Activated CD4-positive, alpha-beta memory T cell treated with anti-CD3 and anti-CD28 coated beads for 36 hours (primary cell): ENCODE measurements at regions not wholly inside any gene's neighbourhood (a gene's known extent, or its start where the extent isn't known, plus 50 kb on each side); places are given as distances from the start of the nearest gene placed in this dataset.
A peak's percentile ranks its signal among the peaks of the same experiment; 100 is the strongest.

Experiments used
- CTCF ChIA-PET: fragments of 350-600 bp; sonication (Branson Sonifier 250); formaldehyde crosslinking; loops from one replicate; lab custom pipeline; 2021; ENCODE audit warnings: antibody characterized with exemption, inconsistent platforms; lab: Charles Lee
- POLR2A ChIA-PET: fragments of 350-600 bp; sonication (Branson Sonifier 250); formaldehyde crosslinking; loops from one replicate; lab custom pipeline; 2021; ENCODE audit warnings: antibody characterized with exemption; lab: Charles Lee
- DNase-seq: peaks from one replicate; pipeline ENCODE4 v3.0.0-alpha.2; 2020
- H3K27ac Mint-ChIP-seq: one replicate; pipeline ENCODE4 v1.8.0; 2021; ENCODE audit warnings: mixed read lengths
- H3K27me3 Mint-ChIP-seq: one replicate; pipeline ENCODE4 v1.8.0; 2021; ENCODE audit warnings: mixed read lengths
- H3K36me3 Mint-ChIP-seq: one replicate; pipeline ENCODE4 v1.8.0; 2021; ENCODE audit warnings: mixed read lengths
- H3K4me1 Mint-ChIP-seq: one replicate; pipeline ENCODE4 v1.8.0; 2021; ENCODE audit warnings: low read depth, mixed read lengths
- H3K4me3 Mint-ChIP-seq: one replicate; pipeline ENCODE4 v1.8.0; 2021; ENCODE audit warnings: mild to moderate bottlenecking, mixed read lengths
- H3K9me3 Mint-ChIP-seq: one replicate; pipeline ENCODE4 v1.8.0; 2021; ENCODE audit warnings: mixed read lengths
- intact Hi-C: fragments of 100-400 bp; cut with micrococcal nuclease; formaldehyde crosslinking; loops from one replicate; pipeline ENCODE4 v1.15.1; 2023

GRCh38 chr13:40114305-40114896 lies 458.9 kb downstream of the COG6 start:
- Mint-ChIP-seq H3K27me3 (no peaks in the 10 kb centered on the region), H3K9me3 (peaks cover 3% of the 10 kb centered on the region), H3K4me1 (peaks cover 37% of the 10 kb centered on the region), H3K27ac (no peak overlapping the region), H3K4me3 (no peak overlapping the region), H3K36me3 (no peaks in the 10 kb centered on the region)
- CTCF ChIA-PET = no interaction called here
- POLR2A ChIA-PET = interaction anchor here (0.5 to 1.6 kb wide), 3 partner anchors 12 to 499 kb away, joined by 3 to 4 read pairs (median 4); no protein-coding TSS in a partner anchor
- intact Hi-C loops = no loop called here
- no peak for DNase-seq

- ChIA-PET POLR2A (interaction anchor here (0.8 to 1.6 kb wide), 2 partner anchors 13 to 15 kb away, joined by 3 to 4 read pairs; no protein-coding TSS in a partner anchor), CTCF (interaction anchor here (1.1 kb wide), 1 partner anchor 13 kb away, joined by 3 read pairs; no protein-coding TSS in a partner anchor)
- Mint-ChIP-seq H3K9me3 (peaks cover 4% of the 10 kb centered on the region), H3K36me3 (peaks cover 4% of the 10 kb centered on the region), H3K4me3 (no peak overlapping the region), H3K4me1 (peaks cover 30% of the 10 kb centered on the region), H3K27me3 (no peaks in the 10 kb centered on the region), H3K27ac (peak overlapping the region; percentile 78)
- intact Hi-C loops = no loop called here
- DNase-seq = no peak
These were observed 460.0 kb downstream of the COG6 start for GRCh38 chr13:40115426-40115825.

GRCh38 chr13:40116008-40116407 lies 460.5 kb downstream of the COG6 start:
- H3K4me3 Mint-ChIP-seq = no peak overlapping the region

GRCh38 chr13:40118337-40118736 lies 462.9 kb downstream of the COG6 start:
- intact Hi-C loops = no loop called here
- Mint-ChIP-seq H3K36me3 (peaks cover 4% of the 10 kb centered on the region), H3K27me3 (no peaks in the 10 kb centered on the region), H3K4me1 (peaks cover 30% of the 10 kb centered on the region), H3K9me3 (peaks cover 4% of the 10 kb centered on the region), H3K4me3 (no peak overlapping the region), H3K27ac (no peak overlapping the region)
- CTCF ChIA-PET = interaction anchor here (1.1 kb wide), 1 partner anchor 49 kb away, joined by 3 read pairs; no protein-coding TSS in a partner anchor
- POLR2A ChIA-PET = interaction anchor here (0.6 kb wide), 1 partner anchor 1083 kb away, joined by 3 read pairs; no protein-coding TSS in a partner anchor
- no peak for DNase-seq

More at GRCh38 chr13:40116008-40116407, 460.5 kb downstream of the COG6 start:
- POLR2A ChIA-PET = interaction anchor here (1.6 kb wide), 1 partner anchor 13 kb away, joined by 4 read pairs; no protein-coding TSS in a partner anchor
- H3K27ac Mint-ChIP-seq = peak overlapping the region; percentile 78
- H3K27me3 Mint-ChIP-seq = no peaks in the 10 kb centered on the region
- H3K4me1 Mint-ChIP-seq = peaks cover 30% of the 10 kb centered on the region
- intact Hi-C loops = loop anchor here (1.0 kb wide), 2 partner anchors 14 to 16 kb away; no protein-coding TSS in a partner anchor
- DNase-seq = peak; percentile 77
- peaks cover 4% of the 10 kb centered on the region for H3K9me3 Mint-ChIP-seq
- CTCF ChIA-PET = interaction anchor here (1.1 kb wide), 1 partner anchor 14 kb away, joined by 3 read pairs; no protein-coding TSS in a partner anchor
- H3K36me3 Mint-ChIP-seq = peaks cover 4% of the 10 kb centered on the region

GRCh38 chr13:40119852-40120251 lies 464.4 kb downstream of the COG6 start:
- H3K9me3 Mint-ChIP-seq = peaks cover 4% of the 10 kb centered on the region
- intact Hi-C loops = no loop called here
- ChIA-PET POLR2A (no interaction called here), CTCF (no interaction called here)
- H3K4me1 Mint-ChIP-seq = peaks cover 30% of the 10 kb centered on the region
- H3K36me3 Mint-ChIP-seq = peaks cover 4% of the 10 kb centered on the region
- no peak for DNase-seq
- H3K27ac Mint-ChIP-seq = no peak overlapping the region
- H3K4me3 Mint-ChIP-seq = no peak overlapping the region
- H3K27me3 Mint-ChIP-seq = no peaks in the 10 kb centered on the region

- POLR2A ChIA-PET = no interaction called here
- Mint-ChIP-seq H3K4me3 (no peak overlapping the region), H3K36me3 (peaks cover 4% of the 10 kb centered on the region), H3K9me3 (peaks cover 4% of the 10 kb centered on the region), H3K27ac (no peak overlapping the region), H3K4me1 (peaks cover 30% of the 10 kb centered on the region), H3K27me3 (no peaks in the 10 kb centered on the region)
- intact Hi-C loops = no loop called here
- no peak for DNase-seq
- CTCF ChIA-PET = no interaction called here
These were observed 464.8 kb downstream of the COG6 start for GRCh38 chr13:40120288-40120687.

- CTCF ChIA-PET = no interaction called here
- POLR2A ChIA-PET = no interaction called here
- Mint-ChIP-seq H3K4me1 (peaks cover 27% of the 10 kb centered on the region), H3K9me3 (peaks cover 4% of the 10 kb centered on the region), H3K27ac (no peak overlapping the region), H3K36me3 (peaks cover 4% of the 10 kb centered on the region), H3K27me3 (no peaks in the 10 kb centered on the region), H3K4me3 (no peak overlapping the region)
- no peak for DNase-seq
- intact Hi-C loops = no loop called here
These were observed 465.3 kb downstream of the COG6 start for GRCh38 chr13:40120781-40121180.

GRCh38 chr13:40121722-40122121 lies 466.3 kb downstream of the COG6 start:
- Mint-ChIP-seq H3K27ac (no peak overlapping the region), H3K9me3 (peaks cover 4% of the 10 kb centered on the region), H3K27me3 (no peaks in the 10 kb centered on the region), H3K36me3 (peaks cover 4% of the 10 kb centered on the region), H3K4me1 (peaks cover 25% of the 10 kb centered on the region), H3K4me3 (no peak overlapping the region)
- intact Hi-C loops = no loop called here
- no peak for DNase-seq
- ChIA-PET POLR2A (no interaction called here), CTCF (interaction anchor here (0.7 kb wide), 1 partner anchor 38 kb away, joined by 3 read pairs; no protein-coding TSS in a partner anchor)

- DNase-seq = no peak
- intact Hi-C loops = no loop called here
- H3K27ac Mint-ChIP-seq = no peak overlapping the region
- ChIA-PET CTCF (interaction anchor here (1.6 kb wide), 1 partner anchor 55 kb away, joined by 7 read pairs; no protein-coding TSS in a partner anchor), POLR2A (no interaction called here)
- H3K4me3 Mint-ChIP-seq = no peak overlapping the region
- H3K9me3 Mint-ChIP-seq = peaks cover 5% of the 10 kb centered on the region
- H3K36me3 Mint-ChIP-seq = peaks cover 5% of the 10 kb centered on the region
- H3K4me1 Mint-ChIP-seq = peaks cover 26% of the 10 kb centered on the region
- no peaks in the 10 kb centered on the region for H3K27me3 Mint-ChIP-seq
These were observed 468.6 kb downstream of the COG6 start for GRCh38 chr13:40123962-40124632.

GRCh38 chr13:40124633-40125015 lies 469.2 kb downstream of the COG6 start:
- peaks cover 7% of the 10 kb centered on the region for H3K36me3 Mint-ChIP-seq
- no peak overlapping the region for H3K27ac Mint-ChIP-seq
- peaks cover 10% of the 10 kb centered on the region for H3K9me3 Mint-ChIP-seq
- peaks cover 30% of the 10 kb centered on the region for H3K4me1 Mint-ChIP-seq
- intact Hi-C loops = no loop called here
- no peaks in the 10 kb centered on the region for H3K27me3 Mint-ChIP-seq
- CTCF ChIA-PET = interaction anchor here (1.6 kb wide), 1 partner anchor 56 kb away, joined by 7 read pairs; no protein-coding TSS in a partner anchor
- POLR2A ChIA-PET = no interaction called here
- no peak overlapping the region for H3K4me3 Mint-ChIP-seq
- no peak for DNase-seq

- DNase-seq = no peak
- peaks cover 6% of the 10 kb centered on the region for H3K9me3 Mint-ChIP-seq
- ChIA-PET CTCF (no interaction called here), POLR2A (no interaction called here)
- no peak overlapping the region for H3K4me3 Mint-ChIP-seq
- H3K4me1 Mint-ChIP-seq = peaks cover 36% of the 10 kb centered on the region
- intact Hi-C loops = no loop called here
- peaks cover 3% of the 10 kb centered on the region for H3K36me3 Mint-ChIP-seq
- H3K27ac Mint-ChIP-seq = no peak overlapping the region
- no peaks in the 10 kb centered on the region for H3K27me3 Mint-ChIP-seq
These were observed 469.9 kb downstream of the COG6 start for GRCh38 chr13:40125336-40125735.

GRCh38 chr13:40126306-40127085 lies 471.0 kb downstream of the COG6 start:
- H3K27ac Mint-ChIP-seq = no peak overlapping the region
- no peak overlapping the region for H3K4me3 Mint-ChIP-seq
- CTCF ChIA-PET = no interaction called here
- peaks cover 3% of the 10 kb centered on the region for H3K36me3 Mint-ChIP-seq
- peaks cover 9% of the 10 kb centered on the region for H3K9me3 Mint-ChIP-seq
- POLR2A ChIA-PET = no interaction called here
- intact Hi-C loops = no loop called here
- no peak for DNase-seq
- H3K27me3 Mint-ChIP-seq = no peaks in the 10 kb centered on the region
- H3K4me1 Mint-ChIP-seq = peaks cover 41% of the 10 kb centered on the region
